Smooth muscle cell (in vitro differentiated cells): ENCODE measurements at regions not wholly inside any gene's neighbourhood (a gene's known extent, or its start where the extent isn't known, plus 50 kb on each side); places are given as distances from the start of the nearest gene placed in this dataset.

ENCODE experiments used
- DNase-seq: peaks from one replicate; lab custom pipeline; 2025; ENCODE audit not compliant: unreplicated experiment; lab: John Stamatoyannopoulos, UW
- H2AFZ ChIP-seq: fragments of 200-600 bp; sonication (generic); 2 replicates; pipeline ENCODE4 v1.6.0; 2016; ENCODE audit warnings: antibody characterized with exemption, low read depth, mild to moderate bottlenecking
- H3F3A ChIP-seq: fragments of 200-600 bp; sonication (generic); 2 replicates; pipeline ENCODE4 v1.6.0; 2017; ENCODE audit warnings: antibody characterized with exemption, low read depth
- H3K27ac ChIP-seq: fragments of 200-600 bp; sonication (generic); 2 replicates; pipeline ENCODE4 v1.5.1; 2016; ENCODE audit warnings: low read depth, mild to moderate bottlenecking
- H3K27me3 ChIP-seq: fragments of 200-600 bp; sonication (generic); 2 replicates; pipeline ENCODE4 v1.6.1; 2016; ENCODE audit warnings: low read depth, mild to moderate bottlenecking
- H3K36me3 ChIP-seq: fragments of 200-600 bp; sonication (generic); 2 replicates; pipeline ENCODE4 v1.5.1; 2016; ENCODE audit warnings: low read depth
- H3K4me1 ChIP-seq: fragments of 200-600 bp; sonication (generic); 2 replicates; pipeline ENCODE4 v1.5.1; 2016; ENCODE audit warnings: low read depth
- H3K4me2 ChIP-seq: fragments of 200-600 bp; sonication (generic); 2 replicates; pipeline ENCODE4 v1.6.0; 2016; ENCODE audit warnings: mild to moderate bottlenecking
- H3K4me3 ChIP-seq: fragments of 200-600 bp; sonication (generic); 2 replicates; pipeline ENCODE4 v1.5.1; 2016; ENCODE audit warnings: mild to moderate bottlenecking
- H3K79me2 ChIP-seq: fragments of 200-600 bp; sonication (generic); 2 replicates; pipeline ENCODE4 v1.6.0; 2016; ENCODE audit warnings: low read depth, mild to moderate bottlenecking
- H3K9ac ChIP-seq: fragments of 200-600 bp; sonication (generic); 2 replicates; pipeline ENCODE4 v1.6.0; 2016; ENCODE audit warnings: low read depth
- H3K9me3 ChIP-seq: fragments of 200-600 bp; sonication (generic); replicated peaks from 2 replicates; pipeline ENCODE4 v1.5.1; 2016; ENCODE audit warnings: low read depth
- H4K20me1 ChIP-seq: fragments of 200-600 bp; sonication (generic); 2 replicates; pipeline ENCODE4 v1.6.0; 2016; ENCODE audit warnings: low read depth
- CTCF ChIP-seq: fragments of 200-600 bp; sonication (generic); IDR thresholded peaks from 2 replicates; pipeline ENCODE4 v1.5.1; 2017; ENCODE audit warnings: borderline replicate concordance, mild to moderate bottlenecking, antibody characterized with exemption; ENCODE audit not compliant: insufficient read depth, poor library complexity, severe bottlenecking
- WGBS: methylation state at CpG from one replicate; pipeline ENCODE4 v1.1.7; 2016; ENCODE audit warnings: low lambda C conversion rate; 5-methylcytosine and 5-hydroxymethylcytosine counted together

- no peaks in the 10 kb centered on the region for H3F3A ChIP-seq
- no peaks in the 10 kb centered on the region for H3K79me2 ChIP-seq
- 86% methylated on average over 4 of the region's 4 CpGs for WGBS
- peaks cover 20% of the 10 kb centered on the region for H3K4me1 ChIP-seq
- no peak overlapping the region for H3K27ac ChIP-seq
- no peaks in the 10 kb centered on the region for H3K36me3 ChIP-seq
- H2AFZ ChIP-seq: no peak overlapping the region
- H3K4me2 ChIP-seq: no peak overlapping the region
- no peak overlapping the region for H3K4me3 ChIP-seq
- no peaks in the 10 kb centered on the region for H3K27me3 ChIP-seq
- TF ChIP-seq CTCF: no peak
- H3K9me3 ChIP-seq: no peaks in the 10 kb centered on the region
- no peaks in the 10 kb centered on the region for H4K20me1 ChIP-seq
- DNase-seq: no peak
- H3K9ac ChIP-seq: no peak overlapping the region
Measured at GRCh38 chr1:69082312-69082711, 485.4 kb upstream of the LRRC7 start.

- no peak for TF ChIP-seq CTCF
- Histone ChIP-seq H2AFZ (no peak overlapping the region), H3K4me2 (no peak overlapping the region), H3K4me3 (no peak overlapping the region), H3K9ac (no peak overlapping the region), H3F3A (no peaks in the 10 kb centered on the region), H3K4me1 (peaks cover 15% of the 10 kb centered on the region), H3K27me3 (no peaks in the 10 kb centered on the region), H3K36me3 (no peaks in the 10 kb centered on the region), H3K27ac (no peak overlapping the region), H3K9me3 (no peaks in the 10 kb centered on the region), H3K79me2 (no peaks in the 10 kb centered on the region), H4K20me1 (no peaks in the 10 kb centered on the region)
- DNase-seq: no peak
Measured at GRCh38 chr1:69086148-69086547, 481.6 kb upstream of the LRRC7 start.

GRCh38 chr1:69088571-69088970 is 479.2 kb upstream of the LRRC7 start:
- peaks cover 3% of the 10 kb centered on the region for H3K4me1 ChIP-seq
- no peaks in the 10 kb centered on the region for H3K79me2 ChIP-seq
- 97% methylated on average over 1 of the region's 1 CpG for WGBS
- H4K20me1 ChIP-seq: no peaks in the 10 kb centered on the region
- no peaks in the 10 kb centered on the region for H3K9me3 ChIP-seq
- H3K4me2 ChIP-seq: no peak overlapping the region
- H3K27me3 ChIP-seq: no peaks in the 10 kb centered on the region
- H3K36me3 ChIP-seq: no peaks in the 10 kb centered on the region
- H3K4me3 ChIP-seq: no peak overlapping the region
- no peak overlapping the region for H3K27ac ChIP-seq
- no peak for TF ChIP-seq CTCF
- H3K9ac ChIP-seq: no peak overlapping the region
- H2AFZ ChIP-seq: no peak overlapping the region
- H3F3A ChIP-seq: no peaks in the 10 kb centered on the region
- no peak for DNase-seq

- H3K9ac ChIP-seq: no peak overlapping the region
Measured at GRCh38 chr1:69090170-69090569, 477.6 kb upstream of the LRRC7 start.

More at GRCh38 chr1:69090170-69090569, 477.6 kb upstream of the LRRC7 start:
- TF ChIP-seq CTCF: no peak
- H2AFZ ChIP-seq: no peak overlapping the region
- H3K27ac ChIP-seq: no peak overlapping the region
- H3K27me3 ChIP-seq: no peaks in the 10 kb centered on the region
- no peak overlapping the region for H3K4me2 ChIP-seq
- H3K79me2 ChIP-seq: no peaks in the 10 kb centered on the region
- H3K4me3 ChIP-seq: no peak overlapping the region
- no peaks in the 10 kb centered on the region for H3K9me3 ChIP-seq
- H3F3A ChIP-seq: no peaks in the 10 kb centered on the region
- no peaks in the 10 kb centered on the region for H4K20me1 ChIP-seq
- DNase-seq: no peak
- no peaks in the 10 kb centered on the region for H3K4me1 ChIP-seq
- H3K36me3 ChIP-seq: no peaks in the 10 kb centered on the region
